HEK293 (cell line): ENCODE measurements at regions not wholly inside any gene's neighbourhood (a gene's known extent, or its start where the extent isn't known, plus 50 kb on each side); places are given as distances from the start of the nearest gene placed in this dataset.

Experiments used
- CTCF ChIP-seq: fragments of 450-650 bp; formaldehyde crosslinking; IDR thresholded peaks from 2 replicates; pipeline ENCODE4 v1.5.1; 2016; ENCODE audit warnings: missing biosample characterization, missing genetic modification characterization
- HOXD13 ChIP-seq: sonication (generic); formaldehyde crosslinking; IDR thresholded peaks from 2 replicates; pipeline ENCODE4 v1.8.0; 2022; ENCODE audit warnings: missing genetic modification reagents, borderline replicate concordance
- KLF16 ChIP-seq: fragments of 450-650 bp; formaldehyde crosslinking; IDR thresholded peaks from 2 replicates; pipeline ENCODE4 v1.5.1; 2017; ENCODE audit warnings: missing biosample characterization, missing genetic modification characterization
- ZBTB11 ChIP-seq: fragments of 450-650 bp; formaldehyde crosslinking; conservative IDR thresholded peaks from 2 replicates; pipeline ENCODE4 v1.5.1; 2016; ENCODE audit warnings: low read depth, missing biosample characterization, missing genetic modification characterization
- ZNF16 ChIP-seq: fragments of 450-650 bp; formaldehyde crosslinking; IDR thresholded peaks from 2 replicates; pipeline ENCODE4 v1.5.1; 2016; ENCODE audit warnings: low read depth, missing biosample characterization, missing genetic modification characterization
- ZNF354C ChIP-seq: fragments of 450-650 bp; formaldehyde crosslinking; IDR thresholded peaks from 2 replicates; pipeline ENCODE4 v1.5.1; 2016; ENCODE audit warnings: missing biosample characterization, missing genetic modification characterization, low read depth, borderline replicate concordance
- ZNF624 ChIP-seq: fragments of 450-650 bp; formaldehyde crosslinking; IDR thresholded peaks from 2 replicates; pipeline ENCODE4 v1.5.1; 2017; ENCODE audit warnings: missing biosample characterization, missing genetic modification characterization
- ZNF670 ChIP-seq: fragments of 450-650 bp; formaldehyde crosslinking; IDR thresholded peaks from 2 replicates; pipeline ENCODE4 v1.5.1; 2016; ENCODE audit warnings: missing biosample characterization, missing genetic modification characterization, low read depth
- TF ChIP-seq, protein P1 (sequence below): fragments of 450-650 bp; formaldehyde crosslinking; IDR thresholded peaks from 2 replicates; pipeline ENCODE4 v1.5.1; 2016; ENCODE audit warnings: missing biosample characterization, missing genetic modification characterization
- TF ChIP-seq, protein P2 (sequence below): fragments of 450-650 bp; formaldehyde crosslinking; IDR thresholded peaks from 2 replicates; pipeline ENCODE4 v1.5.1; 2016; ENCODE audit warnings: missing biosample characterization, missing genetic modification characterization

DNA sequence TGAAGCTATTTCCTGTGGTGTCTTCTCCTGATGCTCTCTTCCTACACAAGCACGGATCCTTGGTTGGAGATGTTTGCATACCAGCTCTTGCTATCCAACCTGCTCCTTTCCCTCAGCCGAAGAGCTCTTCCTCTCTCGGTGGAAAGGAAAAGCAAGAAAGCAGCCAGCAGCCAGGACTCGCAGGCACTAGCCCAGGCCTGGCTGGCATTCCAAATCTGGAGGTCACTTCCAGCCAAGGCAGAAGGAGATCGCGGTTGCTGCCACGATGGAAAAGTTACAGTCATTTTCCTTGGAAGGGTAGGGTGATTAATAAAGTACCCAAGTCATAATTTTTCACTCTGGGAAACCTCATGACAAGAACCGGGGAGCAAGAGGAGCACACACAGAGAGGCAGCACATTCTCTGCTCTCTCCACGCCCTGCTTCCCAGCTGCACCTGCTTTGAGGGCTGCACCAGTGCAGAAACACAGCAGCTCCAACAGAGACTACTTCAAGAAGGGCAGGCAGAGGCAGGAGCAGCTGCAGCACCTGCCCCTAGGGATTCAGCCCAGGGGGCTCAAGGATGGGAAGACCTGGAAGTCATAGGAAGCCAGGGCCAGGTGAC, 399.3 kb downstream of the CADM1 start:
- TF ChIP-seq HOXD13 (CRISPR knock-in tag) (no peak), CTCF (tag by site-specific recombination) (no peak), ZNF670 (tag by site-specific recombination) (no peak), ZNF16 (no peak), ZNF354C (tag by site-specific recombination) (no peak), ZNF624 (tag by site-specific recombination) (no peak), ZBTB11 (tag by site-specific recombination) (no peak), KLF16 (no peak)
- TF ChIP-seq, protein P1, sequence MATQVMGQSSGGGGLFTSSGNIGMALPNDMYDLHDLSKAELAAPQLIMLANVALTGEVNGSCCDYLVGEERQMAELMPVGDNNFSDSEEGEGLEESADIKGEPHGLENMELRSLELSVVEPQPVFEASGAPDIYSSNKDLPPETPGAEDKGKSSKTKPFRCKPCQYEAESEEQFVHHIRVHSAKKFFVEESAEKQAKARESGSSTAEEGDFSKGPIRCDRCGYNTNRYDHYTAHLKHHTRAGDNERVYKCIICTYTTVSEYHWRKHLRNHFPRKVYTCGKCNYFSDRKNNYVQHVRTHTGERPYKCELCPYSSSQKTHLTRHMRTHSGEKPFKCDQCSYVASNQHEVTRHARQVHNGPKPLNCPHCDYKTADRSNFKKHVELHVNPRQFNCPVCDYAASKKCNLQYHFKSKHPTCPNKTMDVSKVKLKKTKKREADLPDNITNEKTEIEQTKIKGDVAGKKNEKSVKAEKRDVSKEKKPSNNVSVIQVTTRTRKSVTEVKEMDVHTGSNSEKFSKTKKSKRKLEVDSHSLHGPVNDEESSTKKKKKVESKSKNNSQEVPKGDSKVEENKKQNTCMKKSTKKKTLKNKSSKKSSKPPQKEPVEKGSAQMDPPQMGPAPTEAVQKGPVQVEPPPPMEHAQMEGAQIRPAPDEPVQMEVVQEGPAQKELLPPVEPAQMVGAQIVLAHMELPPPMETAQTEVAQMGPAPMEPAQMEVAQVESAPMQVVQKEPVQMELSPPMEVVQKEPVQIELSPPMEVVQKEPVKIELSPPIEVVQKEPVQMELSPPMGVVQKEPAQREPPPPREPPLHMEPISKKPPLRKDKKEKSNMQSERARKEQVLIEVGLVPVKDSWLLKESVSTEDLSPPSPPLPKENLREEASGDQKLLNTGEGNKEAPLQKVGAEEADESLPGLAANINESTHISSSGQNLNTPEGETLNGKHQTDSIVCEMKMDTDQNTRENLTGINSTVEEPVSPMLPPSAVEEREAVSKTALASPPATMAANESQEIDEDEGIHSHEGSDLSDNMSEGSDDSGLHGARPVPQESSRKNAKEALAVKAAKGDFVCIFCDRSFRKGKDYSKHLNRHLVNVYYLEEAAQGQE (tag by site-specific recombination), result no peak
- TF ChIP-seq, protein P2, sequence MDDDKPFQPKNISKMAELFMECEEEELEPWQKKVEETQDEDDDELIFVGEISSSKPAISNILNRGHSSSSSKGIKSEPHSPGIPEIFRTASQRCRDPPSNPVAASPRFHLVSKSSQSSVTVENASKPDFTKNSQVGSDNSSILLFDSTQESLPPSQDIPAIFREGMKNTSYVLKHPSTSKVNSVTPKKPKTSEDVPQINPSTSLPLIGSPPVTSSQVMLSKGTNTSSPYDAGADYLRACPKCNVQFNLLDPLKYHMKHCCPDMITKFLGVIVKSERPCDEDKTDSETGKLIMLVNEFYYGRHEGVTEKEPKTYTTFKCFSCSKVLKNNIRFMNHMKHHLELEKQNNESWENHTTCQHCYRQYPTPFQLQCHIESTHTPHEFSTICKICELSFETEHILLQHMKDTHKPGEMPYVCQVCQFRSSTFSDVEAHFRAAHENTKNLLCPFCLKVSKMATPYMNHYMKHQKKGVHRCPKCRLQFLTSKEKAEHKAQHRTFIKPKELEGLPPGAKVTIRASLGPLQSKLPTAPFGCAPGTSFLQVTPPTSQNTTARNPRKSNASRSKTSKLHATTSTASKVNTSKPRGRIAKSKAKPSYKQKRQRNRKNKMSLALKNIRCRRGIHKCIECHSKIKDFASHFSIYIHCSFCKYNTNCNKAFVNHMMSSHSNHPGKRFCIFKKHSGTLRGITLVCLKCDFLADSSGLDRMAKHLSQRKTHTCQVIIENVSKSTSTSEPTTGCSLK (tag by site-specific recombination), result no peak
